ENCODE measurements at regions not wholly inside any gene's neighbourhood (a gene's known extent, or its start where the extent isn't known, plus 50 kb on each side); places are given as distances from the start of the nearest gene placed in this dataset.

GRCh38 chr18:78017869-78018268, 768.2 kb downstream of the GALR1 start:
- no peaks in the 10 kb centered on the region for H3K36me3 Mint-ChIP-seq (ENCODE audit: insufficient read depth)
- H3K9me3 Mint-ChIP-seq (ENCODE audit: low read depth): no peaks in the 10 kb centered on the region
- no peak for DNase-seq (ENCODE audit: low spot score, unreplicated experiment)
- no peaks in the 10 kb centered on the region for H3K4me1 Mint-ChIP-seq (ENCODE audit: low read depth)
- peaks cover 24% of the 10 kb centered on the region for H3K27me3 Mint-ChIP-seq
- H3K27ac Mint-ChIP-seq: no peak overlapping the region
- no peak overlapping the region for H3K4me3 Mint-ChIP-seq (ENCODE audit: low read depth)
- TF ChIP-seq, protein P1, sequence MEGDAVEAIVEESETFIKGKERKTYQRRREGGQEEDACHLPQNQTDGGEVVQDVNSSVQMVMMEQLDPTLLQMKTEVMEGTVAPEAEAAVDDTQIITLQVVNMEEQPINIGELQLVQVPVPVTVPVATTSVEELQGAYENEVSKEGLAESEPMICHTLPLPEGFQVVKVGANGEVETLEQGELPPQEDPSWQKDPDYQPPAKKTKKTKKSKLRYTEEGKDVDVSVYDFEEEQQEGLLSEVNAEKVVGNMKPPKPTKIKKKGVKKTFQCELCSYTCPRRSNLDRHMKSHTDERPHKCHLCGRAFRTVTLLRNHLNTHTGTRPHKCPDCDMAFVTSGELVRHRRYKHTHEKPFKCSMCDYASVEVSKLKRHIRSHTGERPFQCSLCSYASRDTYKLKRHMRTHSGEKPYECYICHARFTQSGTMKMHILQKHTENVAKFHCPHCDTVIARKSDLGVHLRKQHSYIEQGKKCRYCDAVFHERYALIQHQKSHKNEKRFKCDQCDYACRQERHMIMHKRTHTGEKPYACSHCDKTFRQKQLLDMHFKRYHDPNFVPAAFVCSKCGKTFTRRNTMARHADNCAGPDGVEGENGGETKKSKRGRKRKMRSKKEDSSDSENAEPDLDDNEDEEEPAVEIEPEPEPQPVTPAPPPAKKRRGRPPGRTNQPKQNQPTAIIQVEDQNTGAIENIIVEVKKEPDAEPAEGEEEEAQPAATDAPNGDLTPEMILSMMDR (IDR thresholded peaks at IDR 0.05; ENCODE audit: unreplicated experiment): no peak

- H3K27me3 Mint-ChIP-seq: peaks cover 24% of the 10 kb centered on the region
- DNase-seq (ENCODE audit: low spot score, unreplicated experiment): no peak
- H3K36me3 Mint-ChIP-seq (ENCODE audit: insufficient read depth): no peaks in the 10 kb centered on the region
- no peak overlapping the region for H3K4me3 Mint-ChIP-seq (ENCODE audit: low read depth)
- no peaks in the 10 kb centered on the region for H3K9me3 Mint-ChIP-seq (ENCODE audit: low read depth)
- H3K27ac Mint-ChIP-seq: no peak overlapping the region
- TF ChIP-seq, protein P1 (IDR thresholded peaks at IDR 0.05; ENCODE audit: unreplicated experiment): peak; percentile 44
- no peaks in the 10 kb centered on the region for H3K4me1 Mint-ChIP-seq (ENCODE audit: low read depth)
Measured at GRCh38 chr18:78021196-78021595, 771.5 kb downstream of the GALR1 start.

DNA sequence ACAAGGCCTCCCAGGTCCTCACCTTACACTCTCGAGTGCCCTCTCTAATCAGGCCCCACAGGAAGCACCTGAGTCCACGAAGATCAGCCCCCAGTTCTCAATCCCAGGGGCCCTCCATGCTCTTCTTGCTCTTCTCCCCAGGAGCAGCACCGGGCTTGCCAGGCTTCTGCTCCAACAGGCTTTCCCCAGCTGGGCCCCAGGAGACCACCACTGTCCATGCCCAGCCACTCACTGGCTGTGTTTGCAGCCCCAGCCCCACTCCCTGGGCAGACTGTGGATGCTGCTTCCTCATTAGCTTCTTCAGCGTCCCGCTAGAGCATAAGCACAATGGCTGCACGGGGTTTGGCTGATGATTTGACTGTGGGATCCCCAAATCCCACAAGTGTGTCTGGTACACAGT, 781.9 kb downstream of the GALR1 start:
- DNase-seq (ENCODE audit: low spot score, unreplicated experiment): no peak
- no peaks in the 10 kb centered on the region for H3K9me3 Mint-ChIP-seq (ENCODE audit: low read depth)
- TF ChIP-seq, protein P1 (IDR thresholded peaks at IDR 0.05; ENCODE audit: unreplicated experiment): no peak
- no peak overlapping the region for H3K27ac Mint-ChIP-seq
- no peak overlapping the region for H3K4me3 Mint-ChIP-seq (ENCODE audit: low read depth)
- no peaks in the 10 kb centered on the region for H3K27me3 Mint-ChIP-seq
- H3K36me3 Mint-ChIP-seq (ENCODE audit: insufficient read depth): no peaks in the 10 kb centered on the region
- no peaks in the 10 kb centered on the region for H3K4me1 Mint-ChIP-seq (ENCODE audit: low read depth)

GRCh38 chr18:78031991-78032390, 782.3 kb downstream of the GALR1 start:
- H3K4me3 Mint-ChIP-seq (ENCODE audit: low read depth): no peak overlapping the region
- TF ChIP-seq, protein P1 (IDR thresholded peaks at IDR 0.05; ENCODE audit: unreplicated experiment): no peak
- no peaks in the 10 kb centered on the region for H3K9me3 Mint-ChIP-seq (ENCODE audit: low read depth)
- H3K4me1 Mint-ChIP-seq (ENCODE audit: low read depth): no peaks in the 10 kb centered on the region
- H3K27ac Mint-ChIP-seq: no peak overlapping the region
- H3K27me3 Mint-ChIP-seq: no peaks in the 10 kb centered on the region
- H3K36me3 Mint-ChIP-seq (ENCODE audit: insufficient read depth): no peaks in the 10 kb centered on the region
- no peak for DNase-seq (ENCODE audit: low spot score, unreplicated experiment)

- H3K27ac Mint-ChIP-seq: no peak overlapping the region
- DNase-seq (ENCODE audit: low spot score, unreplicated experiment): no peak
- no peaks in the 10 kb centered on the region for H3K27me3 Mint-ChIP-seq
- no peaks in the 10 kb centered on the region for H3K36me3 Mint-ChIP-seq (ENCODE audit: insufficient read depth)
- no peak overlapping the region for H3K4me3 Mint-ChIP-seq (ENCODE audit: low read depth)
- TF ChIP-seq, protein P1 (IDR thresholded peaks at IDR 0.05; ENCODE audit: unreplicated experiment): no peak
- no peaks in the 10 kb centered on the region for H3K4me1 Mint-ChIP-seq (ENCODE audit: low read depth)
- H3K9me3 Mint-ChIP-seq (ENCODE audit: low read depth): no peaks in the 10 kb centered on the region
Measured at GRCh38 chr18:78032574-78032973, 782.9 kb downstream of the GALR1 start.
